NOMO-1 treated with dmso at 0.1 percent for 144 hours (cell line): ENCODE measurements at regions not wholly inside any gene's neighbourhood (a gene's known extent, or its start where the extent isn't known, plus 50 kb on each side); places are given as distances from the start of the nearest gene placed in this dataset.
"Not testable (repeated sequence)": the region's sequence is repeated elsewhere in the genome, so short reads cannot be mapped to it uniquely, and the experiment has no call there.

Experiments
- DNase-seq: peaks from one replicate; lab custom pipeline; 2025; ENCODE audit not compliant: unreplicated experiment; lab: John Stamatoyannopoulos, UW

DNA sequence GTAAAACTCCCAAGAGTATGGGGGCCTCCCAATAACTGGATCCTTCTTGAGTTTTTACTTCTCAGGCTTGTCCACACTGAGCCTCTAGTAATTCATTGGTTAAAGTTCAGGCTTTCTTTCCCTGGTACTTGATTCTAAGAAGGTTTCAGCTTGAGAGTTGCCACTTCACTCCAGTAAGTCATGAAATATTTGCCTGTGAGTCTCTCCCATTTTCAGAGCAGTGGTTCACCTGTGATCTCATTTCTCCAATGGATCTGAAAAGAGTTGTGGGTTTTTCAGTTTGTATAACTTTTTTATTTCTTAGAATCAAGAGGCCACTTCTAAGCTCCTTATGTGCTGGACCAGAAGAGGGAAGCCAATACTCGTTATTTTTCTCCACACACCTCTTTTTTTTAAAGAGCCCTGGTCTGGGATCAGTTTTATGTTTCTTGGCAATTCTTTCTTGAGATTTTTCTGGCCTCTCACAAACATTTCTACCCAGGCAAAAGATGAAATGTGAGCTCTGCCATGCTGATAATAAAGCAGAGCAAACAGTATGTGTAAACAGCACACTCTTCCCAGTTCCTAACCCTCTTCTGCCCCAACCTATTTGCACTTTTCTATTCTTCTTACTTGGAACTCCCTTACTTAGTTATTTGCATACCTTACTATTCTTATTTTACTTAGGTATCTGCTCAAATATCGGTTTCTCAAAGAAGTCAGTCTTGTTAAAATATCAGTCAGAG is 983.4 kb downstream of the CCSER2 start:
- no peak for DNase-seq

DNA sequence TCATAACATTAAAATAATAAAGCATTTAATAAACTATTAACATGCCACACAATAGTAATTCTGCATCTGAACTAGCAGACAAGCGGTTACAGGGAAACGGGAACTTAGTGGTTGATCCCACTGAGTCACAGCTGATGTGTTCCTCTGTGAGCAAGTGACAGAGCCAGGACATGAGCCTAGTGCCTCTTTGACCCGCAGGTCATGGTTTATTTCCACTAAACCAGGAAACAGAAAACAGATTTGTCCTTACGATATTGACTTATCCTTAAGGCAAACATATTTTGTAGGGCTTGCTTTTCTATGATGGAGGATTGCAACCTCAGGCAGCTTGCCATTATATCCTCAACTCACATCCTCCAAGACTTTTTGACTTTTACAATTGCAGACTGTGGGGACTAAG is 987.3 kb downstream of the CCSER2 start:
- DNase-seq, result no peak

DNA sequence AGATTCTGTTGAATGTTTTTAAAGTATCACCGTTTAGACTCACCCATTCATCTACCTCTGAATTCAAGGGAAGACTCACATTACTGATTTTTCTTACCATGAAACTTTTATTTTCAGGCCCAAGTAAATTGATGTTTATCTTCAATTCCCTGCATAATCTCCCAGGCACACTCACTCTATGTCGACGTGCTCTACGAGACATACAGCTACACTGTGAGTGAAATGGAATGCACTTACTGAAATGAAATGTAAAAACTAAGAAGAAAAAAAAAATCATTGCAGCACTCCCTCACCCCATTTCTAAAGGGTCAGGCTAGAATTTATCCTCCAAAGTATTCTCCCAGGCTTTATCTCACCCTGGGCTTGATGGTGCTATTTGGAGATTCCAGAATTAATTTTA is 987.9 kb downstream of the CCSER2 start:
- no peak for DNase-seq

DNA sequence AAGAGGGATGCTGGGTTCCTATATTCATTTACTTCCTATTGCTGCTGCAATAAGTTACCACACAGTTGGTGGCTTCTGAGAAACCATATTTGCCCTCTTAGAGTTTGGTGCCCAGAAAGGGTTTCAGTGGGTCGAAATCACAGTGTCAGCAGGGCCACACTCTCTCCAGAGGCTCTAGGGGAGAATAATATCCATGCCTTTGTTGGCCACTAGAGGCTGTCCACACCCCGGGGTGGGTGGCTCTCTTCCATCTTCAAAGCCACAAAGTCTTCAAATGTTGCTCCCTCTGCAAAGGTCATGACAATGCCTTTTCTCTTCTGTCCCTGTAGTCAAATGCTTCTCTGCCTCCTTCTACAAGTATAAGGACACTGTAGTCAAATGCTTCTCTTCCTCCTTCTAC is 989.4 kb downstream of the CCSER2 start:
- no peak for DNase-seq

DNA sequence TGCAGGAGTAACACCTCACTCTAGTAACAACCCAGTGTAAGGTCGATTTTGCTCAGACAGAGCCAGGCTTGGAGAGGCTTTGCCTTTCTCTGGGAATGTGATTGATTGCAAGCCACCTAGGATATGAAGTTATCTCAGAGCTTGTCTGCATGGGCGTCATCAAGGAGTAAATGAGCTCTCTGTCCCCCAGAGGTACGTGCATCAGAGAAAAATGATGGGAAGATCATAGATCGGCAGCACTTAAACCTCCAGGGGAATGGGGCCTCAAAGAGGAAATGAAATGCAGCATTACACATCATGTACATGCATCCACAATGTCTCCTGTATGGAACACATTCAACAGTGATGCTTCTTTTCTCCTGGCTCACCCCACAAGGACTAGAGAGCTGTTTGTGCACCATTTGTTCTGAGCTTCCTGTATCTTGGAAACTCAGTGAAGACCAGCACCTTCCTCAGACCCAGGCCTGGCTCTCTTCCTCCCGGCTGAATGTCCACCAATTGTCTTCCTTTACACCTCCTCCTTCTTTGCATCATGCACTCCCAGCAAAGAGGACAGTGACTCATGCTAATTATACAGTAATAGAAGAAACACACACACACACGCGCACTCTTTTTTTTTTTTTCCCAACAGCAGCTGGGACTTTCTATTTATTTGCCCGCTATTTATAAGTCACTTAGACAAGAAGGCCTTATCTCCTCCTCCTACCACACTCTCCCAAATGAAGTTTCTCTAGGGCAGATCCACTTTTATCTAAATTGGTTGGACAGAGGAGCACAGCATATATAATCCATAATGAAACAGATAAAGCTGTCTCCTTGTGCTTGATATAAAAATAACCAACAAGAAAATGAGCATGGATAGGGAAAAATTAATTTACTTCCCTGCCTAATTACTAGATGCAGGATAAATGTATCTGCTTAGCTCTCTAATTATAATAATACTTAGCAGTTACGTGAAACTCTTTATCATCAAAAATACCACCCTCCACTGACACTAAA is 990.7 kb downstream of the CCSER2 start:
- DNase-seq, result no peak

DNA sequence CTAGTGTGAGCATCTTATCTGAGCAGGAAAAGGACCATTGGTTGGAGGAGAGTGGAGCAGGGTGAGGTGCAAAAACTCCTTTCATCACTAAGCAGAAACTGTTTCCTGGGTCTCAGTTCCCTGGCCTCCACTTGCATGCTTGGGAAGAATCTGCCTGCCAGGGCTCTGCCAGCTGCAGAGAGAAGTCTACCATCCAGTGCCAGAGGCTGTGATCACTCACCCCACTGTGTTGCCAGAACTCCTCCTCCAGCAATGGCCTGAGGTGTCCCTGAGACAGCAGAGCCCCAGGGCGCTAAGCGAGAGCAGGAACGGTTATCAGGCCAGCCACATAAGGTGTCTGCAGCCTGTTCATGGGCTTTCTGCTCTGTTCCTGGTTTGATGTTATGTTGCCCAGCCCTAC is 991.4 kb downstream of the CCSER2 start:
- DNase-seq, result no peak

DNA sequence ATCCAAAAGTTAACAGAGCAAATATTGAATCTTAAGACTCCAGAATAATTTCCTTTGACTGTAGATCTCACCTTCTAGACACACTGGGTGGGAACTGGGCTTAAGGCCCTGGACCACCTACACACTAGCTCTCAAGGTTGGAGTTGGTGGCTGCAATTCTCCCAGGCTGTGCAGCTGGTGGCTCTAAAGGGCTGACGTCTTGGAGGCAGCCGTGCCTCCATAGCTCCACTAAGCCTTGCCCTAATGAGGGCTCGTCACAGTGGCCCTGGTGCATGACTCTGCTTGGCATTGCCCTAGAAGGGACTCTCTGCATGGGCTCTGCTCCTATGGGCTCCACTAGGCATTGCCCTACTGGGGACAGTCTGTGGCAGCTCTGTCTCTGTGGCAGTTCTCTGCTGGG is 1005.2 kb downstream of the CCSER2 start:
- no peak for DNase-seq

DNA sequence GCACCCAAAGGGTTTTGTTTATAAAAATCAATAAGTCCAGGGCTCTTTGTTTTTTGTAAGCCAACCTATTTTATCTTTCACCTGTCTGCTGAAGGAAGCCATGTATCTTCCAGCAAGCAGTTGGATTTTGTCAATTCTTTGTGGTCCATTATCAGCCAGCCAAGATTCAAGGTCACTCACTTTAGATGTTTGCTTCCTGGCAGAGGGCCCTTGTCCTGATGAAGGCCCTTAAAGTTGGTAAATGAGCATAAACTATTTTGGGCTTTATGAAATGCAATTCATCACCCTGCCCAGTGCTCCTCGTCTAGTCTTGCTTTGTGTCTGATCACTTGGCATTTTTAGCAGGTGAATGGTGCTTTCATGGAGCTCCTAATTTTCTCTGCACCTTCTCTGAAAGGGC is 1004.2 kb downstream of the GRID1 start:
- no peak for DNase-seq

DNA sequence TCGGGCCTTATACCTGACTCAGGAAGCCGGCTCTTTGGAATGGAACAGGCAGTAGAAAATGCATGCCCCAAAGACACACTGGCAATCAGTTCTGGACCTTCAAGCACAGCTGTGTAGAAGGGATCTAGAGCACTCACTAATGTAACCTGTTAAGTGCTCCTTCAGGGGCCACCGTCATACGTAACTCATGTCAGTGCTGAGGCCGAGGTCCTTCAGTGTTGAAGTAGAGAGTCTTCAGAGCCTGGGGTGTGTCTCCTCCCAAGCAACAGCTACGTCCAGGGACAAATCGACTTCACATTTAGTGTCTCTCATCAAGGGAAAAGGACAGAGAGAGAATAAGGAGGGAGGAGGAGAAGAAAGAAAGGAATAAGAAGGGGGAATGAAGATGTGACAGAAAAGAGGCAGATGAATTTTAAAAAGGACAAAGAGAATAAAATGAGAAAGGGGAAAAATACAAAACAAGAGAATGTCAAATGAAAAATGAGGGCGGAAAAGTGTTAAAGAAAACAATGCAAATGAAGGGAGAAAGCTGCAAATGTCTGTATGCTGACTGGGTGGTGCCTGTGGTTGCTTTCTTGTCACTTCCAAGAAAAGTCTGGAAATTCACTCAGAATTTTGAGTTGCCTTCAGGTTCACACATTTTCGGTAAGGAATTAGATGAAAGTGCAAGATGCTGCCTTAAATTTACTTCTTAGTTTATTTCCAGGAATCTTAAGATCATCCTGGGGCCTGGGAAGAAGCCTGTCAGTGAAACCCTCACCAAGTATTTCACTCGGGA is 989.4 kb downstream of the GRID1 start:
- DNase-seq, result no peak

DNA sequence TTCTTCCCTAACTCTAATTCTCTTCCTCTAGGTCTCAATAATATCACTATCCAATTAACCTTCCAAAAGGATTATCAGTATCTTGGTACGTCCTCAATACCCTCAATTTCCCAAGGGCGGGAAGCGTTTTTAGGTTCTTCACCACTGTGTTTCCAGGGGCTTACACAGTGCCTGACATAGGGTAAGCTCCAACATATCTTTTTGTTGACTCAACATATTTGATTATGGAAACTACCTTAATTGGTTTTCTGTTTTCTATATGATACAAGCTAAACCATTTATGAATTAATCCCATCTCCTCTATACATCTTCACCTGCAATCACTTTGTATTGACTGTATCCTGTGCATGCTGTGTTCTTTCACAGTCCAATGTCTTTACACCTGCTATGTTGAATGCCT is 987.3 kb downstream of the GRID1 start:
- no peak for DNase-seq

DNA sequence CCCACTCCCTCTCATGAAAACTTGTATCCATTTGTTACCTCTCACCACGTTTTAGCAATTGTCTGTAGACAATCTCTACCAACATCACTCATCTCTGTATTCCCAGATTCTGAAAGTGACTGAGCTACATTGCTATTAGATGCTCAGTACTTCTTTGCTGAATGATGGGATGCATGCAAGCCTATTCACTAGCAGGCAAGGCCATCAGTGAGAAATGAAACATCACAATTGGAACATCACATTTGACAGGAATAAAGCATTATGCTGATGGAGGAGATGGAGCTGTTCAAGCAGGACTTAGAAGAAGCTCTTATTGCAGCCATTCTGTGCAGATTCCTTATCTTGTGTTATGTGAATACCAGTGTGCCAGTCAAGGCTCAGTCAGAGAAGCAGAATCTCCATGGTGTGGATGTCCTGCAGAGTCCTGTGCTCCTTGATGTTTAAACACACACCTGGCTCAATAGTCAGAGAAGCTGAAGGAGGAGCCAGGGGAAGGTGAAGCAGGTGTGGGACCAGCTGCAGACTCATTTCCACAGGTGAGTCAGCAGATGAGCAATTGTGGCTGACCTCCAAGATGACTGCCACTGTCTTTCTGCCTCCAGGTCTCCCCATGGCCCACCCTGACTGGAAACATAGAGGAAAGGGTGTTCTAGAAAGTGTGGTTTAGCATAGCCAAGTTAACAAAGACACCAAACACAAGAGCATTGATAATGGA is 965.5 kb downstream of the GRID1 start:
- no peak for DNase-seq

DNA sequence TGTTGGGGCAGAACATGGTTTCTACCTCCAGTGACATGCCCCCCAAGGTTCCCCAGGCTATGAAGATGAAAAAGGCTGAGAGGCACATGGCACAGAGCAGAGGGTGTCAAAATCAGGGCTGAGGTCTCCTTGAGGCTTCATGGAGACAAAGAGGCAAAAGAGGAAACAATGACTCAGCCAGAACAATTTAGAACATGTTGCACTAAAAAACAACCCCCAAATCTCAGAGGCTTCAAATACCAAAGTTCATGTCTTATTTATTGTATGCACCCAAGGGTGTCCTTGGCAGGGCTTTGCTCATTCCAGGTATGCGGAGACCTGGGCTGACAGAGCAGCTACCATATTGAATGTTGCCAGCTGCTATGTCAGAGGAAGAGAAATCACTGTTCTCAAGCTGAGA is 964.1 kb downstream of the GRID1 start:
- no peak for DNase-seq

DNA sequence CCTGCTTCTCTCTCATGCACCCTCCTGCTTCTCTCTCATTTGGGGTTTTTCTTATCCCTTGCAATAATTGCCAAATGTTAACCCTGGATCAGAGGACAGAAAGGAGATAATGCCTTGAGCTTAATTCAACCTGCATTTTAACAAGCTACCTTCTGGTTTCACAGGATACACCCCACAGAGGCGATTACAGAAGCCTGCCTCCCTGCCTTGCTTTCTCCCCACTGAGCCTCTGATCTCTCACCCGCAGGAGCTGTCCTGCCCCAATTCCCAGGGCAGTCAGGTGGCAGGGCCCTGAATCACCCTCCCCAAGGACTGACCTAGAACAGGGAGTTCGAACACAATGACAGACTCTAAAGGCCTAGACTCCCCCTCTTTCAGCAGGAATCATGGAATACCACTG is 959.5 kb downstream of the GRID1 start:
- DNase-seq, result no peak

DNA sequence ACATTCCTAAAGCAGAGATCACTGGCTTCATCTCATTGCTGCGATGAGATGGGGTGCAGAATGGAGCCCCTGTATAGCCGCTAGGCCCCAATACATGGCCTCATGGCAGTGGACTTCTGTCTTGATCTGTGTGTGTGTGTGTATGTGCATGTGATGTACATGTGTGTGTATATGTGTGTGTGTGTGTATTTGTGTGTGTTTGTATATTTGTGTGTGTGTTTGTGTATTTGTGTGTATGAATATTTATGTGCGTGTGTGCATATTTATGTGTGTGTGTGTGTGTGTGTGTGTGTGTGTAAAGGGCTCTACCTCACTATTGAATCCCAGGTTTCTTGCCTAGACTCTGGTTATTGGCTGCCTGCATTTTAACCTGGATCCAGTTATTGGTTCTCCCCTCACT is 958.2 kb downstream of the GRID1 start:
- no peak for DNase-seq

DNA sequence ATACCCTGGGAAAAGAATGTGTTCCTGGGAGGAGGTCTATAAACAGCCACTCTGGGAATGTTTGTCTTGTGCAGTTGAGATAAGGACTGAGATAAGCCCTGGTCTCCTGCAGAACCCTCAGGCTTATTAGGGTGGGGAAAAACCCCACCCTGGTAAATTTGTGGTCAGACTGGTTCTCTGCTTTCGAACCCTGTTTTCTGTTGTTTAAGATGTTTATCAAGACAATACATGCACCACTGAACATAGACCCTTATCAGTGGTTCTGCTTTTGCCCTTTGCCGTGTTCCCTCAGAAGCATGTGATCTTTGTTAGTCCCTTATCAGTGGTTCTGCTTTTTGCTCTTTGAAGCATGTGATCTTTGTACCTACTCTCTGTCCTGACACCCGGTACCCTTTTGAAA is 956.0 kb downstream of the GRID1 start:
- not testable (repeated sequence) for DNase-seq

DNA sequence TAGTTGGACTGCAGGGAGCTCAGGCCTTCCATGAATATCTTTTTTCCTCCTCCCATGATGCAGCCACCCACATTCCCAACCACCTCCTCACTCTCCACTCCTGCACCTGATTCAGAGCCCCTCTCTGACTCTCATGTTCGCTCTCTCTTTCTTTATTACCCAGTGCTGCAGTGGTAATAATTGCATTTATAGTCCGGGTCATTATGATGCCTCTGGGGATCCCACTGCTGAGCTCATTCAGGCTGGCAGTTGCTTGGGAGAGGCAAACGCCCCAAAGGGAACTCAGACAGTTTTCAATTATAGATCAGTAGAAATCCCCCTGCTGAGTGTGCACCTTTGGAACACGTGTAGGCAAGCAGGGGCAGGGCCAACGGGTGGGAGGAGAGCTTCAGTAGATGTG is 953.0 kb downstream of the GRID1 start:
- no peak for DNase-seq

DNA sequence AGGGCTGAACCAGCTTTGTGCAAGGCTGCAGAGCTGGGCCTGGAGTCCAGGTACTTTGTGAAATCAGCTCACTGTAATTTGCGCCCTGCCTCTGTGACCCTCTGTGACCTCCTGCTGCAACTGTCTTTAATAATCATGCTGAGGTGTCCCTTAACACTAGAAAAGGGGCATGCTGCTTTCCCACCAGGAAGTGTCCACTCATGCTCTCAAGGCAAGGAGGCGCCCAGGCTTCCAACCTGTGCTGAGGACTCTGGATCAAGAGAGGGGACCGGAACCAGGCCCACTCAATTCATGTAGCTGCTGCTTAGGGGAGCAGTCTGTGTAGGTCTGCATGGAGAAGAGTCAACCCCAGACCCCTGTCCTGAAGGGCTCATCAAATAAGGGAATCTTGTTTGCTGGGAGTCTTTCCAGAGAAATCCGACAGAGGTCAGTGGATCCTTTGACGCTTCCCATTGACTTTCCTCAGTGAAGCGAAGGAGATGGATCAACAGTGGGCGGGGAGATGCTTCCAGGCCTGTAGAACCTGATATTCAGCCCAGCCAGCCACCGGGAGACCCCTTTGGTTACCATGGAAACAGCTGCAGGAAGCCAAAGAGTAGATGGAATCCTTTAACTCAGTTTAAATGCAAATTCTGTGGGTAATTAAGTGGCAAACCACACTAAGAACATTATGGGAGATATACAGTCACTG is 945.9 kb downstream of the GRID1 start:
- DNase-seq, result no peak

DNA sequence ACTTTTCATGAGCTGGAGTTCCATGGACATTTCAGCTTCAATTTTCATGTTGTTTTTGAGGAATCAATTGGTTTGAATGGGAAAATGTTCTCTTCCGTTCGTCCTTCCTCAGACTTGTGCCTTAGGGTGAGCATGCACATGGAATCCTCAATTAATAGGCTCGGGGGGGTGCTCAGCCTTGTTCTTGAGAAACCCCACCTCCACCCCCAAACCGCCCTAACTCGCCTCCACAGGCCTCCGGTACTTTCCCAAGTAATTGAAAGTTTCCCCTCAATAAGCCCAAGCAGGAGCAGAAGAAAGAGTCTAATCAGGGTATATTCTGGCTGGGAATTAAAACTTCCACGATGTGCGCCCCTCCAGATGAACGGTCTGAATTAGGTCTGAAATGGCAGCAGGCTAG is 945.2 kb downstream of the GRID1 start:
- no peak for DNase-seq

DNA sequence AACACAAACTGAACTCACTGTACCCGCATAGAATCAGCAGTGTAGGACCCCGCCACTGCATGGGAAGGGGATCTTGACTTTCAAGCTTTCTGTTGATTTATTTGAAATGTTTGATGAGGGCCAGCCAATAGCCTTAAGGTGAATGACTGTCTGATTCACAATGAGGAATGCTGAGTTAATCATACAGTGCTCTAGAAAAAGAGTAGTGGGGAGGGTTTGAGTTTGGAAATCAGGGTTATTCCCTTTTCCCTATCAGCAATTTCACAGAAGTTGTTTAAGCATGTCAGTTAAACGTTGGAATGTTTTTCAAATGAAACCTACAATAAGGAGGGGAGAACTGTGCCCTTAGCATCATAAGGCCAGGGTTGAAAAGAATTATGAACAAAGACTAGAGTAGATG is 937.5 kb downstream of the GRID1 start:
- DNase-seq, result no peak

DNA sequence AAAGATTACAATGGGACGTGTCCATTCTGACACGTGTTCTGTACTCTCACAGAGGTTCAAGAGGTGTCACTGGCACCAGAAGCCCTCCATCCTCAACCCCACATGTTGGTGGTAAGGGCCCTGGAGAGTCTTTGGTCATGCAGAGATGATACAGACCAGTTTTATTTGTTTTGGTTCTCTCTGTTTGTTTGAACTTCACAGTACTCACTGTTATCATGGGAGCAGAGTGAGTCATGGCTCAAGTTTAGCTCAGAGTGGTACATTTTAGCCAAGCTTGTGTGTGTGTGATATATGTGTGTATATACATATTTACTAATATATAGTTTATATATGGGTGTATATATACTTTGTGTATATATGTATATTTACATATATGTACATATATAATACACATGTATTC is 935.6 kb downstream of the GRID1 start:
- no peak for DNase-seq
